ENCODE measurements at regions not wholly inside any gene's neighbourhood (a gene's known extent, or its start where the extent isn't known, plus 50 kb on each side); places are given as distances from the start of the nearest gene placed in this dataset.

- Histone ChIP-seq H3K4me1 (ENCODE audit: control insufficient read depth, insufficient read depth, low read length) (peaks cover 6% of the 10 kb centered on the region; the same call in 1 of the 2 replicates), H3K27ac (ENCODE audit: low read depth, low read length) (no peak overlapping the region)
Observed at GRCh38 chr10:4775808-4776207, 50.2 kb upstream of the AKR1E2 start.

GRCh38 chr10:4772202-4772570, 53.8 kb upstream of the AKR1E2 start:
- H3K4me1 ChIP-seq (ENCODE audit: control insufficient read depth, insufficient read depth, low read length) = peaks cover 13% of the 10 kb centered on the region; the same call in 1 of the 2 replicates
- H3K27me3 ChIP-seq (ENCODE audit: control insufficient read depth, insufficient read depth, low read length) = no peaks in the 10 kb centered on the region
- no peaks in the 10 kb centered on the region for H3K36me3 ChIP-seq (ENCODE audit: control insufficient read depth, insufficient read depth, low read length)
- H3K9me3 ChIP-seq (ENCODE audit: control insufficient read depth, insufficient read depth, low read length) = no peaks in the 10 kb centered on the region
- H3K4me3 ChIP-seq (ENCODE audit: low read depth, low read length) = no peak overlapping the region
- no peak overlapping the region for H3K9ac ChIP-seq (ENCODE audit: low read depth, low read length)
- H3K27ac ChIP-seq (ENCODE audit: low read depth, low read length) = no peak overlapping the region

More at GRCh38 chr10:4775808-4776207, 50.2 kb upstream of the AKR1E2 start:
- no peak overlapping the region for H3K4me3 ChIP-seq (ENCODE audit: low read depth, low read length)
- no peaks in the 10 kb centered on the region for H3K27me3 ChIP-seq (ENCODE audit: control insufficient read depth, insufficient read depth, low read length)
- H3K36me3 ChIP-seq (ENCODE audit: control insufficient read depth, insufficient read depth, low read length) = no peaks in the 10 kb centered on the region
- H3K9ac ChIP-seq (ENCODE audit: low read depth, low read length) = no peak overlapping the region
- H3K9me3 ChIP-seq (ENCODE audit: control insufficient read depth, insufficient read depth, low read length) = no peaks in the 10 kb centered on the region

- Histone ChIP-seq H3K4me3 (ENCODE audit: low read depth, low read length) (no peak overlapping the region), H3K9me3 (ENCODE audit: control insufficient read depth, insufficient read depth, low read length) (no peaks in the 10 kb centered on the region), H3K27me3 (ENCODE audit: control insufficient read depth, insufficient read depth, low read length) (no peaks in the 10 kb centered on the region), H3K4me1 (ENCODE audit: control insufficient read depth, insufficient read depth, low read length) (peaks cover 13% of the 10 kb centered on the region; the same call in 1 of the 2 replicates), H3K36me3 (ENCODE audit: control insufficient read depth, insufficient read depth, low read length) (no peaks in the 10 kb centered on the region), H3K9ac (ENCODE audit: low read depth, low read length) (no peak overlapping the region), H3K27ac (ENCODE audit: low read depth, low read length) (no peak overlapping the region)
Observed at GRCh38 chr10:4771554-4772201, 54.3 kb upstream of the AKR1E2 start.

GRCh38 chr10:4770801-4771553, 55.0 kb upstream of the AKR1E2 start:
- Histone ChIP-seq H3K4me3 (ENCODE audit: low read depth, low read length) (no peak overlapping the region), H3K27ac (ENCODE audit: low read depth, low read length) (no peak overlapping the region), H3K9me3 (ENCODE audit: control insufficient read depth, insufficient read depth, low read length) (no peaks in the 10 kb centered on the region), H3K36me3 (ENCODE audit: control insufficient read depth, insufficient read depth, low read length) (no peaks in the 10 kb centered on the region), H3K4me1 (ENCODE audit: control insufficient read depth, insufficient read depth, low read length) (peaks cover 13% of the 10 kb centered on the region; the same call in 1 of the 2 replicates), H3K9ac (ENCODE audit: low read depth, low read length) (no peak overlapping the region), H3K27me3 (ENCODE audit: control insufficient read depth, insufficient read depth, low read length) (no peaks in the 10 kb centered on the region)

GRCh38 chr10:4768416-4768815, 57.6 kb upstream of the AKR1E2 start:
- Histone ChIP-seq H3K36me3 (ENCODE audit: control insufficient read depth, insufficient read depth, low read length) (no peaks in the 10 kb centered on the region), H3K9me3 (ENCODE audit: control insufficient read depth, insufficient read depth, low read length) (no peaks in the 10 kb centered on the region), H3K4me1 (ENCODE audit: control insufficient read depth, insufficient read depth, low read length) (peaks cover 13% of the 10 kb centered on the region; the same call in 1 of the 2 replicates), H3K27me3 (ENCODE audit: control insufficient read depth, insufficient read depth, low read length) (no peaks in the 10 kb centered on the region), H3K4me3 (ENCODE audit: low read depth, low read length) (no peak overlapping the region), H3K9ac (ENCODE audit: low read depth, low read length) (no peak overlapping the region), H3K27ac (ENCODE audit: low read depth, low read length) (no peak overlapping the region)

GRCh38 chr10:4767033-4767814, 58.8 kb upstream of the AKR1E2 start:
- Histone ChIP-seq H3K4me1 (ENCODE audit: control insufficient read depth, insufficient read depth, low read length) (peaks cover 13% of the 10 kb centered on the region; the same call in 1 of the 2 replicates), H3K27me3 (ENCODE audit: control insufficient read depth, insufficient read depth, low read length) (no peaks in the 10 kb centered on the region), H3K36me3 (ENCODE audit: control insufficient read depth, insufficient read depth, low read length) (no peaks in the 10 kb centered on the region), H3K27ac (ENCODE audit: low read depth, low read length) (no peak overlapping the region), H3K4me3 (ENCODE audit: low read depth, low read length) (no peak overlapping the region), H3K9me3 (ENCODE audit: control insufficient read depth, insufficient read depth, low read length) (no peaks in the 10 kb centered on the region), H3K9ac (ENCODE audit: low read depth, low read length) (no peak overlapping the region)

GRCh38 chr10:4766454-4766853, 59.6 kb upstream of the AKR1E2 start:
- Histone ChIP-seq H3K27me3 (ENCODE audit: control insufficient read depth, insufficient read depth, low read length) (no peaks in the 10 kb centered on the region), H3K4me1 (ENCODE audit: control insufficient read depth, insufficient read depth, low read length) (peaks cover 13% of the 10 kb centered on the region; the same call in 1 of the 2 replicates), H3K9me3 (ENCODE audit: control insufficient read depth, insufficient read depth, low read length) (no peaks in the 10 kb centered on the region), H3K27ac (ENCODE audit: low read depth, low read length) (no peak overlapping the region), H3K9ac (ENCODE audit: low read depth, low read length) (no peak overlapping the region), H3K36me3 (ENCODE audit: control insufficient read depth, insufficient read depth, low read length) (no peaks in the 10 kb centered on the region), H3K4me3 (ENCODE audit: low read depth, low read length) (no peak overlapping the region)

- Histone ChIP-seq H3K9me3 (ENCODE audit: control insufficient read depth, insufficient read depth, low read length) (no peaks in the 10 kb centered on the region), H3K27me3 (ENCODE audit: control insufficient read depth, insufficient read depth, low read length) (no peaks in the 10 kb centered on the region), H3K9ac (ENCODE audit: low read depth, low read length) (no peak overlapping the region), H3K27ac (ENCODE audit: low read depth, low read length) (no peak overlapping the region), H3K36me3 (ENCODE audit: control insufficient read depth, insufficient read depth, low read length) (no peaks in the 10 kb centered on the region), H3K4me3 (ENCODE audit: low read depth, low read length) (no peak overlapping the region), H3K4me1 (ENCODE audit: control insufficient read depth, insufficient read depth, low read length) (peaks cover 7% of the 10 kb centered on the region; the same call in 1 of the 2 replicates)
Observed at GRCh38 chr10:4765428-4765827, 60.6 kb upstream of the AKR1E2 start.

GRCh38 chr10:4763960-4764428, 62.0 kb upstream of the AKR1E2 start:
- Histone ChIP-seq H3K36me3 (ENCODE audit: control insufficient read depth, insufficient read depth, low read length) (no peaks in the 10 kb centered on the region), H3K4me1 (ENCODE audit: control insufficient read depth, insufficient read depth, low read length) (no peaks in the 10 kb centered on the region; the same call in 1 of the 2 replicates), H3K27ac (ENCODE audit: low read depth, low read length) (no peak overlapping the region), H3K4me3 (ENCODE audit: low read depth, low read length) (no peak overlapping the region), H3K27me3 (ENCODE audit: control insufficient read depth, insufficient read depth, low read length) (no peaks in the 10 kb centered on the region), H3K9ac (ENCODE audit: low read depth, low read length) (no peak overlapping the region), H3K9me3 (ENCODE audit: control insufficient read depth, insufficient read depth, low read length) (no peaks in the 10 kb centered on the region)

- no peaks in the 10 kb centered on the region for H3K9me3 ChIP-seq (ENCODE audit: control insufficient read depth, insufficient read depth, low read length)
- H3K9ac ChIP-seq (ENCODE audit: low read depth, low read length) = no peak overlapping the region
- H3K36me3 ChIP-seq (ENCODE audit: control insufficient read depth, insufficient read depth, low read length) = no peaks in the 10 kb centered on the region
- no peaks in the 10 kb centered on the region for H3K27me3 ChIP-seq (ENCODE audit: control insufficient read depth, insufficient read depth, low read length)
- no peak overlapping the region for H3K27ac ChIP-seq (ENCODE audit: low read depth, low read length)
- no peaks in the 10 kb centered on the region for H3K4me1 ChIP-seq (ENCODE audit: control insufficient read depth, insufficient read depth, low read length)
- H3K4me3 ChIP-seq (ENCODE audit: low read depth, low read length) = no peak overlapping the region
Observed at GRCh38 chr10:4763513-4763912, 62.5 kb upstream of the AKR1E2 start.

Data from HUES48 (cell line).